ENCODE measurements at regions not wholly inside any gene's neighbourhood (a gene's known extent, or its start where the extent isn't known, plus 50 kb on each side); places are given as distances from the start of the nearest gene placed in this dataset.

- in situ Hi-C loops (cut with HindIII; ENCODE audit: low pct_ligation_motif_present, low sequenced_read_pairs), result no loop called here
- TF ChIP-seq, protein P1, sequence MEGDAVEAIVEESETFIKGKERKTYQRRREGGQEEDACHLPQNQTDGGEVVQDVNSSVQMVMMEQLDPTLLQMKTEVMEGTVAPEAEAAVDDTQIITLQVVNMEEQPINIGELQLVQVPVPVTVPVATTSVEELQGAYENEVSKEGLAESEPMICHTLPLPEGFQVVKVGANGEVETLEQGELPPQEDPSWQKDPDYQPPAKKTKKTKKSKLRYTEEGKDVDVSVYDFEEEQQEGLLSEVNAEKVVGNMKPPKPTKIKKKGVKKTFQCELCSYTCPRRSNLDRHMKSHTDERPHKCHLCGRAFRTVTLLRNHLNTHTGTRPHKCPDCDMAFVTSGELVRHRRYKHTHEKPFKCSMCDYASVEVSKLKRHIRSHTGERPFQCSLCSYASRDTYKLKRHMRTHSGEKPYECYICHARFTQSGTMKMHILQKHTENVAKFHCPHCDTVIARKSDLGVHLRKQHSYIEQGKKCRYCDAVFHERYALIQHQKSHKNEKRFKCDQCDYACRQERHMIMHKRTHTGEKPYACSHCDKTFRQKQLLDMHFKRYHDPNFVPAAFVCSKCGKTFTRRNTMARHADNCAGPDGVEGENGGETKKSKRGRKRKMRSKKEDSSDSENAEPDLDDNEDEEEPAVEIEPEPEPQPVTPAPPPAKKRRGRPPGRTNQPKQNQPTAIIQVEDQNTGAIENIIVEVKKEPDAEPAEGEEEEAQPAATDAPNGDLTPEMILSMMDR (IDR thresholded peaks at IDR 0.05; ENCODE audit: low read depth, low read length, missing control alignments), result no peak
- no peak for DNase-seq
Measured at GRCh38 chr5:145553177-145553576, 282.0 kb downstream of the PRELID2 start.

GRCh38 chr5:145551714-145552113 lies 283.4 kb downstream of the PRELID2 start:
- H3K27me3 ChIP-seq (replicated peaks), result no peaks in the 10 kb centered on the region
- DNase-seq, result no peak
- TF ChIP-seq, protein P1 (IDR thresholded peaks at IDR 0.05; ENCODE audit: low read depth, low read length, missing control alignments), result no peak
- H3K27ac ChIP-seq, result no peak overlapping the region
- H3K36me3 ChIP-seq (replicated peaks), result no peaks in the 10 kb centered on the region
- in situ Hi-C loops (cut with HindIII; ENCODE audit: low pct_ligation_motif_present, low sequenced_read_pairs), result no loop called here
- no peak overlapping the region for H3K4me3 ChIP-seq (ENCODE audit: low read depth, low read length)

More at GRCh38 chr5:145553177-145553576, 282.0 kb downstream of the PRELID2 start:
- no peak overlapping the region for H3K4me3 ChIP-seq (ENCODE audit: low read depth, low read length)
- H3K36me3 ChIP-seq (replicated peaks), result no peaks in the 10 kb centered on the region
- no peaks in the 10 kb centered on the region for H3K27me3 ChIP-seq (replicated peaks)
- H3K27ac ChIP-seq, result no peak overlapping the region

DNA sequence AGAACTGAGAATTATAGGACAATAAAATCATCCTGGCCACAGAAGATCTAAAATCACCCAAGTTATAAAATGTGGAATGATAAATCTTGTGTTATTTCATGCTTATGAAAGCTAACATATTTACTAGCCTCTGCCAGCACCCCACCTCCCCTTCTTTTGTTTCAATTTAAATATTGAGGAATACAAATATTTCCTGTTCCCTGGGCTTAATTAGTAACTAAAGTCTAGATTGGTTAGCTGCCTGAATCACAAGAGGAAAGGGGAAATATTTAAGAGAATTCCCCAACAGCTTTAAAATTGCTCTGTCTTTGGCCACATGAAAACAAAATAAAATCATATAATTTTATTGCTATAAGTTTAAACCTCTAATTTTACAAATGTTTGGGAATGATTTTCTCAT lies 287.0 kb downstream of the PRELID2 start:
- no peak for DNase-seq
- Histone ChIP-seq H3K36me3 (replicated peaks) (no peaks in the 10 kb centered on the region), H3K4me3 (ENCODE audit: low read depth, low read length) (no peak overlapping the region), H3K27ac (no peak overlapping the region), H3K27me3 (replicated peaks) (no peaks in the 10 kb centered on the region)
- TF ChIP-seq, protein P1 (IDR thresholded peaks at IDR 0.05; ENCODE audit: low read depth, low read length, missing control alignments), result no peak
- in situ Hi-C loops (cut with HindIII; ENCODE audit: low pct_ligation_motif_present, low sequenced_read_pairs), result no loop called here

- H3K27ac ChIP-seq, result no peak overlapping the region
- no peaks in the 10 kb centered on the region for H3K27me3 ChIP-seq (replicated peaks)
- no peaks in the 10 kb centered on the region for H3K36me3 ChIP-seq (replicated peaks)
- in situ Hi-C loops (cut with HindIII; ENCODE audit: low pct_ligation_motif_present, low sequenced_read_pairs), result no loop called here
- TF ChIP-seq, protein P1 (IDR thresholded peaks at IDR 0.05; ENCODE audit: low read depth, low read length, missing control alignments), result no peak
- H3K4me3 ChIP-seq (ENCODE audit: low read depth, low read length), result no peak overlapping the region
- DNase-seq, result no peak
Measured at GRCh38 chr5:145544401-145544800, 290.7 kb downstream of the PRELID2 start.

- TF ChIP-seq, protein P1 (IDR thresholded peaks at IDR 0.05; ENCODE audit: low read depth, low read length, missing control alignments), result no peak
- H3K36me3 ChIP-seq (replicated peaks), result no peaks in the 10 kb centered on the region
- no peak for DNase-seq
- H3K27ac ChIP-seq, result no peak overlapping the region
- in situ Hi-C loops (cut with HindIII; ENCODE audit: low pct_ligation_motif_present, low sequenced_read_pairs), result no loop called here
- H3K27me3 ChIP-seq (replicated peaks), result no peaks in the 10 kb centered on the region
- no peak overlapping the region for H3K4me3 ChIP-seq (ENCODE audit: low read depth, low read length)
Measured at GRCh38 chr5:145543968-145544367, 291.2 kb downstream of the PRELID2 start.

GRCh38 chr5:145540375-145540774 lies 294.8 kb downstream of the PRELID2 start:
- in situ Hi-C loops (cut with HindIII; ENCODE audit: low pct_ligation_motif_present, low sequenced_read_pairs), result no loop called here
- Histone ChIP-seq H3K4me3 (ENCODE audit: low read depth, low read length) (no peak overlapping the region), H3K27ac (no peak overlapping the region), H3K27me3 (replicated peaks) (no peaks in the 10 kb centered on the region), H3K36me3 (replicated peaks) (no peaks in the 10 kb centered on the region)
- TF ChIP-seq, protein P1 (IDR thresholded peaks at IDR 0.05; ENCODE audit: low read depth, low read length, missing control alignments), result no peak
- peak; percentile 8 for DNase-seq
